Endothelial cell of umbilical vein (primary cell): ENCODE measurements at regions not wholly inside any gene's neighbourhood (a gene's known extent, or its start where the extent isn't known, plus 50 kb on each side); places are given as distances from the start of the nearest gene placed in this dataset.

ENCODE experiments used
- BruUV-seq: library from RNA; stranded (reverse); fragments of 400-500 nt; replicated peaks from 2 replicates; lab custom pipeline; 2021; lab: Mats Ljungman, UMichigan
- CTCF ChIA-PET: fragments of 300-600, 350-600 bp; sonication (Branson Sonifier 250); formaldehyde crosslinking; loops from one replicate; lab custom pipeline; 2021; ENCODE audit warnings: antibody characterized with exemption, inconsistent platforms; lab: Charles Lee
- POLR2A ChIA-PET: fragments of 300-600, 350-600 bp; sonication (Branson Sonifier 250); formaldehyde crosslinking; loops from one replicate; lab custom pipeline; 2021; ENCODE audit warnings: antibody characterized with exemption, inconsistent platforms; lab: Charles Lee
- DNase-seq: peaks from one replicate; pipeline ENCODE4 v3.0.0-alpha.2; 2011; ENCODE audit warnings: low read depth, low spot score
- FAIRE-seq: peaks from 2 replicates; lab custom pipeline; 2011; peaks lifted over from hg19 to GRCh38; lab: Jason Lieb, UNC
- H2AFZ ChIP-seq: 2 replicates; pipeline ENCODE4 v1.6.0; 2012; ENCODE audit warnings: low read depth, low read length, control low read depth, inconsistent platforms
- H3K27ac ChIP-seq: 2 replicates; pipeline ENCODE4 v1.5.1; 2011; ENCODE audit warnings: low read depth, mild to moderate bottlenecking, control low read depth, low read length, moderate library complexity; ENCODE audit not compliant: insufficient read depth
- H3K27me3 ChIP-seq, 2 experiments: 2 replicates each; pipeline versions ENCODE4 v1.6.0 to v1.6.1; 2011; ENCODE audit warnings: low read length in 2 of 2, mixed read lengths in 1 of 2; ENCODE audit not compliant: control insufficient read depth in 2 of 2, insufficient read depth in 2 of 2
- H3K36me3 ChIP-seq, 2 experiments: 2 replicates in 1 of 2; 3 replicates in 1 of 2; pipeline ENCODE4 v1.5.1; 2011; ENCODE audit warnings: low read length in 2 of 2, mild to moderate bottlenecking in 1 of 2, moderate library complexity in 1 of 2; ENCODE audit not compliant: control insufficient read depth in 2 of 2, insufficient read depth in 2 of 2; ENCODE audit errors: extremely low read depth in 1 of 2
- H3K4me1 ChIP-seq: 3 replicates; pipeline ENCODE4 v1.5.1; 2011; ENCODE audit warnings: mild to moderate bottlenecking, low read length; ENCODE audit not compliant: control insufficient read depth, insufficient read depth; ENCODE audit errors: extremely low read depth
- H3K4me2 ChIP-seq: 2 replicates; pipeline ENCODE4 v1.6.1; 2011; ENCODE audit warnings: low read length, control low read depth, mixed read lengths; ENCODE audit not compliant: insufficient read depth
- H3K4me3 ChIP-seq, 3 experiments: fragments of 200-600 bp in 1 of 3; sonication (generic), shearing (Covaris generic) in 1 of 3; replicated peaks in 1 of 3; 2 replicates each; pipeline ENCODE4 v1.5.1; 2011 to 2016; ENCODE audit warnings: control low read depth in 3 of 3, low read length in 3 of 3, mild to moderate bottlenecking in 2 of 3, inconsistent platforms in 1 of 3, low read depth in 1 of 3, moderate library complexity in 1 of 3; ENCODE audit not compliant: insufficient read depth in 1 of 3
- H3K79me2 ChIP-seq: 2 replicates; pipeline ENCODE4 v1.6.0; 2012; ENCODE audit warnings: low read length, inconsistent platforms; ENCODE audit not compliant: control insufficient read depth, insufficient read depth
- H3K9ac ChIP-seq: replicated peaks from 2 replicates; pipeline ENCODE3; 2011; ENCODE audit warnings: low read length, control low read depth; ENCODE audit not compliant: insufficient read depth; ENCODE audit errors: extremely low read depth
- H3K9me1 ChIP-seq: replicated peaks from 3 replicates; pipeline ENCODE4 v1.6.0; 2011; ENCODE audit warnings: mild to moderate bottlenecking, low read length; ENCODE audit not compliant: control insufficient read depth, insufficient read depth; ENCODE audit errors: extremely low read depth
- H3K9me3 ChIP-seq: replicated peaks from 2 replicates; pipeline ENCODE4 v1.5.1; 2012; ENCODE audit warnings: low read length, inconsistent platforms; ENCODE audit not compliant: control insufficient read depth, insufficient read depth
- H4K20me1 ChIP-seq: replicated peaks from 2 replicates; pipeline ENCODE3; 2011; ENCODE audit warnings: mild to moderate bottlenecking, low read length; ENCODE audit not compliant: control insufficient read depth, insufficient read depth; ENCODE audit errors: extremely low read depth
- CTCF ChIP-seq, 2 donors: IDR thresholded peaks; 1 replicate in 1 of 2; 2 replicates in 1 of 2; pipeline ENCODE4 v1.5.1; 2011; ENCODE audit warnings: low read length in 2 of 2, mild to moderate bottlenecking in 2 of 2, moderate library complexity in 2 of 2, control low read depth in 1 of 2, inconsistent platforms in 1 of 2, low read depth in 1 of 2; ENCODE audit not compliant: insufficient read depth in 1 of 2; ENCODE audit errors: extremely low read depth in 1 of 2
- EZH2 ChIP-seq: IDR thresholded peaks from 2 replicates; pipeline ENCODE4 v1.6.1; 2012; ENCODE audit warnings: borderline replicate concordance, low read depth, mild to moderate bottlenecking, moderate library complexity, low read length, inconsistent platforms; ENCODE audit not compliant: severe bottlenecking
- FOS ChIP-seq: IDR thresholded peaks from 2 replicates; pipeline ENCODE4 v1.6.1; 2011; ENCODE audit warnings: mild to moderate bottlenecking, low read length, moderate library complexity, borderline replicate concordance; ENCODE audit not compliant: insufficient read depth
- GATA2 ChIP-seq: IDR thresholded peaks from 2 replicates; pipeline ENCODE4 v1.7.0; 2011; ENCODE audit warnings: low read depth, mild to moderate bottlenecking, moderate library complexity, mixed read lengths, low read length; ENCODE audit not compliant: insufficient read length, insufficient read depth
- JUN ChIP-seq: IDR thresholded peaks from 2 replicates; pipeline ENCODE4 v1.6.1; 2011; ENCODE audit warnings: borderline replicate concordance, low read depth; ENCODE audit not compliant: insufficient read length, insufficient read depth
- MAX ChIP-seq: IDR thresholded peaks from 2 replicates; pipeline ENCODE4 v1.6.1; 2011; ENCODE audit not compliant: insufficient read depth, insufficient read length
- MYC ChIP-seq: IDR thresholded peaks from one replicate; pipeline ENCODE4 v1.6.1; 2011; ENCODE audit warnings: mild to moderate bottlenecking, low read depth, low read length
- POLR2A ChIP-seq: IDR thresholded peaks from 2 replicates; pipeline ENCODE4 v1.6.1; 2012; ENCODE audit warnings: low read depth, mild to moderate bottlenecking, control low read depth, low read length
- POLR2AphosphoS5 ChIP-seq: IDR thresholded peaks from 2 replicates; pipeline ENCODE4 v1.6.1; 2012; ENCODE audit warnings: low read depth, mild to moderate bottlenecking, control low read depth, low read length, moderate library complexity; ENCODE audit not compliant: insufficient read depth
- dilution Hi-C: fragments of 300-500 bp; cut with MboI; formaldehyde crosslinking; loops from one replicate; pipeline ENCODE4 v1.15.0; 2019; ENCODE audit warnings: low sequenced_read_pairs; ENCODE audit not compliant: extremely low pct_ligation_motif_present
- intact Hi-C: fragments of 100-400 bp; cut with micrococcal nuclease; formaldehyde crosslinking; loops from one replicate; pipeline ENCODE4 v1.10.0; 2022

- H3K9me1 ChIP-seq = no peaks in the 10 kb centered on the region
- no peaks in the 10 kb centered on the region for H3K79me2 ChIP-seq
- ChIA-PET POLR2A (no interaction called here), CTCF (no interaction called here)
- TF ChIP-seq MYC = no peak
- no peak for TF ChIP-seq MAX
- TF ChIP-seq POLR2AphosphoS5 = no peak
- no peak for TF ChIP-seq JUN
- no peak for TF ChIP-seq FOS
- no peak for TF ChIP-seq POLR2A
- TF ChIP-seq CTCF (IDR thresholded peaks at IDR 0.05; ENCODE audit: extremely low read depth in 1 of 2, insufficient read depth in 1 of 2, low read depth in 1 of 2, low read length in 2 of 2) = no peak
- no peak for TF ChIP-seq GATA2
- TF ChIP-seq EZH2 = no peak
- H3K4me3 ChIP-seq = no peak overlapping the region
- no TSS peak for BruUV-seq
- H4K20me1 ChIP-seq = no peaks in the 10 kb centered on the region
- H3K9me3 ChIP-seq = no peaks in the 10 kb centered on the region
- H2AFZ ChIP-seq = no peak overlapping the region
- H3K4me2 ChIP-seq = no peak overlapping the region
- H3K27ac ChIP-seq = no peak overlapping the region
- dilution Hi-C loops (no loop called here), intact Hi-C loops (no loop called here)
- H3K27me3 ChIP-seq = no peaks in the 10 kb centered on the region
- FAIRE-seq (no peak), DNase-seq (no peak)
- no peaks in the 10 kb centered on the region for H3K4me1 ChIP-seq
- no peaks in the 10 kb centered on the region for H3K36me3 ChIP-seq
- H3K9ac ChIP-seq = no peak overlapping the region
These were observed 141.5 kb downstream of the ZMAT3 start for GRCh38 chr3:178930116-178930515.
